Heart right ventricle (tissue), 16 donors: ENCODE measurements at regions not wholly inside any gene's neighbourhood (a gene's known extent, or its start where the extent isn't known, plus 50 kb on each side); places are given as distances from the start of the nearest gene placed in this dataset.

Source experiments
- ATAC-seq, 8 donors: fragments of 200-7000 bp; cut with Tn5 transposase; one replicate each; pipeline ENCODE4 v1.9.1; 2020; ENCODE audit warnings: mild to moderate bottlenecking in 8 of 8, moderate library complexity in 8 of 8, moderate number of reproducible peaks in 1 of 8
- DNase-seq, 2 donors: peaks; one replicate each; pipeline ENCODE4 v3.0.0-alpha.2; 2020
- H3K27ac ChIP-seq, 10 donors: fragments of 200-600 bp; sonication (generic) in 2 of 10; one replicate each; pipeline versions ENCODE4 v1.5.0 to v1.8.0; 2020 to 2022; ENCODE audit warnings: mild to moderate bottlenecking in 3 of 10
- H3K27me3 ChIP-seq, 7 donors: fragments of 200-600 bp; one replicate each; pipeline ENCODE4 v1.8.0; 2021 to 2022; ENCODE audit warnings: mild to moderate bottlenecking in 2 of 7
- H3K36me3 ChIP-seq, 9 donors: fragments of 200-600 bp; sonication (generic) in 1 of 9; one replicate each; pipeline versions ENCODE4 v1.5.0 to v1.8.0; 2020 to 2022; ENCODE audit warnings: mild to moderate bottlenecking in 2 of 9
- H3K4me1 ChIP-seq, 9 donors: fragments of 200-600 bp; sonication (generic) in 1 of 9; one replicate each; pipeline versions ENCODE4 v1.5.0 to v1.8.0; 2020 to 2022; ENCODE audit warnings: mild to moderate bottlenecking in 4 of 9
- H3K4me3 ChIP-seq, 10 donors: fragments of 200-600 bp; sonication (generic) in 2 of 10; one replicate each; pipeline versions ENCODE4 v1.5.0 to v1.8.0; 2020 to 2022; ENCODE audit warnings: mild to moderate bottlenecking in 7 of 10, moderate library complexity in 2 of 10
- H3K9me3 ChIP-seq, 11 donors: fragments of 200-600 bp in 10 of 11; sonication (generic) in 2 of 11; one replicate each; pipeline versions ENCODE4 v1.5.0 to v1.8.0; 2013 to 2022; ENCODE audit warnings: mild to moderate bottlenecking in 2 of 11, control low read depth in 1 of 11, moderate library complexity in 1 of 11
- WGBS, 2 donors: extraction: QIAGEN DNeasy Blood & Tissue Kit; methylation state at CpG; one replicate each; pipeline ENCODE4 v1.1.7; 2013; ENCODE audit warnings: inconsistent platforms in 1 of 2; 5-methylcytosine and 5-hydroxymethylcytosine counted together
- intact Hi-C, 10 donors: fragments of 100-400 bp; cut with DNase I; formaldehyde crosslinking; loops; one replicate each; pipeline versions ENCODE4 v1.11.1 to v1.14.2; 2022
- TF ChIP-seq, protein P1 (sequence below), 9 donors: fragments of 200-600 bp; sonication (generic) in 2 of 9; IDR thresholded peaks; one replicate each; pipeline versions ENCODE4 v1.5.0 to v1.8.0; 2021 to 2022; ENCODE audit warnings: antibody characterized with exemption in 9 of 9, mild to moderate bottlenecking in 5 of 9, moderate library complexity in 1 of 9
- donor health status: Arrhythmogenic right ventricular cardiomyopathy.
- donor health status: ischemic (EF 13 %, LVEDD 7.1; RV severe dilation, severe dysfunction).
- donor health status: healthy with polysubstance abuse.
- donor health status: DM: no; HTN: yes; CAD: no.
- donor health status: DM: no; HTN: no; CAD: no.
- donor health status: ischemic (EF 25% LVEDD 6.9; RV normal size, moderate dysfunction).
- donor health status: ischemic (EF 25% LVEDD 5.7; RV mildly dilated, moderate dysfunction).
- donor health status: healthy.
- donor health status: DM: yes; HTN: yes; CAD: no.
- donor health status: Ischemic cardiomyopathy.
- donor health status: ischemic (EF 35%, LVEDD 5.7; RV mildly dilated, moderate dysfunction).
- donor health status: nonischemic (EF 11% LVEDD 7.7; RV severe dilation, severe dysfunction).
- donor health status: DM: yes; HTN: yes; CAD: no.
- donor health status: PGD.
- donor health status: ischemic (EF 29% LVEDD 5.4; RV normal size, mild dysfunction).
- donor health status: nonischemic (EF 23%, LVEDD 6.1; RV moderate dilation, normal function).

DNA sequence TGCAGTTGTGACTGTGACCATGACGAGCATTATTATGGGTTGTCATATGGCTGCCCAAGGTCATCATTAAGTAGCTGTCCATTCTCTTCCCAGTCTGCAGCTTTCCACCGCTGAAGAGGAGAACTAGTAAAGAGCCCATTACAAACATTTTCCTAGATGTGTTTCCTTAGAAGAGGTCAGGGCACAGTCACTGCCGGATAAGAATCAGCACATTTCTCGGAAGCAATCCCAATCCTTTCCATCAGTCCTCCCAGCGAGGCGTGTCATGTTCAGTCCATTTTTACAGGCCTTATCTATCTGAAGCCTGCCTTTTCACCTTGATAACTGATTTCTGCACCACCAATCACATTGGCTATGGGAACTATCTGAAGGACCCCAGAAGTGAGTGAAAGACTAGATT is 319.9 kb upstream of the SLC14A2 start:
- 78 to 81% methylated on average over 6 of the region's 6 CpGs for WGBS, 2 donors
- TF ChIP-seq, protein P1, sequence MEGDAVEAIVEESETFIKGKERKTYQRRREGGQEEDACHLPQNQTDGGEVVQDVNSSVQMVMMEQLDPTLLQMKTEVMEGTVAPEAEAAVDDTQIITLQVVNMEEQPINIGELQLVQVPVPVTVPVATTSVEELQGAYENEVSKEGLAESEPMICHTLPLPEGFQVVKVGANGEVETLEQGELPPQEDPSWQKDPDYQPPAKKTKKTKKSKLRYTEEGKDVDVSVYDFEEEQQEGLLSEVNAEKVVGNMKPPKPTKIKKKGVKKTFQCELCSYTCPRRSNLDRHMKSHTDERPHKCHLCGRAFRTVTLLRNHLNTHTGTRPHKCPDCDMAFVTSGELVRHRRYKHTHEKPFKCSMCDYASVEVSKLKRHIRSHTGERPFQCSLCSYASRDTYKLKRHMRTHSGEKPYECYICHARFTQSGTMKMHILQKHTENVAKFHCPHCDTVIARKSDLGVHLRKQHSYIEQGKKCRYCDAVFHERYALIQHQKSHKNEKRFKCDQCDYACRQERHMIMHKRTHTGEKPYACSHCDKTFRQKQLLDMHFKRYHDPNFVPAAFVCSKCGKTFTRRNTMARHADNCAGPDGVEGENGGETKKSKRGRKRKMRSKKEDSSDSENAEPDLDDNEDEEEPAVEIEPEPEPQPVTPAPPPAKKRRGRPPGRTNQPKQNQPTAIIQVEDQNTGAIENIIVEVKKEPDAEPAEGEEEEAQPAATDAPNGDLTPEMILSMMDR (IDR thresholded peaks at IDR 0.05) = no peak
- ATAC-seq (no peak), DNase-seq (no peak)
- H3K36me3 ChIP-seq = no peaks in the 10 kb centered on the region
- no peak overlapping the region for H3K4me3 ChIP-seq
- no peaks in the 10 kb centered on the region for H3K9me3 ChIP-seq
- H3K4me1 ChIP-seq = no peaks in the 10 kb centered on the region
- no peak overlapping the region for H3K27ac ChIP-seq
- intact Hi-C loops = no loop called here
- H3K27me3 ChIP-seq = peaks cover 0 to 7% (median 0%) of the 10 kb centered on the region in 7 donors

DNA sequence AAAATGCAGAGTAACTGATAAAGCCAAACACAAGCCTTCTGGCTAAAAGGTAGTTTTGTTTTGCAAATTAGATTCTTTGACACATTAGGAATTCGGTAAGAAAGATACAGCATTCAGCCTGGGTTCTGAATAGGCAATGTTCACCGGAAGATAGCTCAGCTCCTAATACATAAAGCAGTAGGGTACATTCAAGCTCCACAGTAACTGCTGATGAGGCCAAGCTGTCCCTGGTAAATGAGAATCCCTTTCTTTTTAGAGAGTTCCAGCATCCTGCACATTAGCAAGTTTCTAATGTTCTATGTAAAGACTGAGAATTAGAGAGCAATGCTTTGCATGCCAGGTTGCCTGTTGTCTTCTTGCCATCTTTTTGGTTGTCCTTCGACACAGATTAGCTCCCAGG is 316.3 kb upstream of the SLC14A2 start:
- H3K27ac ChIP-seq = no peak overlapping the region
- DNase-seq (no peak), ATAC-seq (no peak)
- no peaks in the 10 kb centered on the region for H3K27me3 ChIP-seq
- H3K9me3 ChIP-seq = no peaks in the 10 kb centered on the region
- H3K4me1 ChIP-seq = peaks cover 0 to under 1% (median 0%) of the 10 kb centered on the region in 9 donors
- H3K4me3 ChIP-seq = no peak overlapping the region
- intact Hi-C loops = no loop called here
- 84 to 86% methylated on average over 3 of the region's 3 CpGs for WGBS, 2 donors
- no peaks in the 10 kb centered on the region for H3K36me3 ChIP-seq
- TF ChIP-seq, protein P1 (IDR thresholded peaks at IDR 0.05) = no peak

DNA sequence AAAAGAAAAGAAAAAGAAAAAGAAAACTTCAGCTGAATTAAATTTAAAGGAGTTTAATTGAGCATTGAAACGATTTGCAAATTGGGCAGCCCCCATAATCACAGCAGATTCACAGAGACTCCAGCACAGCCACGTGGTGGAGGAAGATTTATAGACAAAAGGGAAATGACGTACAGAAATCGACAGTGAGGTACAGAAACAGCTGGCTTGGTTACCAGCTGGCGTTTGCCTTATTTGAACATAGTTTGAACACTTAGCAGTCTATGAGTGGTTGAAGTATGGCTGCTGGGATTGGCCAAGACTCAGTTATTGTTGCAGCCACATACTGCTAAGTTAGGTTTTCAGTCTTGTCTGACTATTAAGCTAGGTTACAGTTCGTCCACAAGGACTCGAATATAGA is 312.2 kb upstream of the SLC14A2 start:
- no peak overlapping the region for H3K27ac ChIP-seq
- H3K4me1 ChIP-seq = peaks cover 0 to 12% (median 0%) of the 10 kb centered on the region in 9 donors
- DNase-seq (no peak), ATAC-seq (no peak)
- WGBS, 2 donors = 78 to 82% methylated on average over 7 of the region's 7 CpGs
- H3K36me3 ChIP-seq = no peaks in the 10 kb centered on the region
- TF ChIP-seq, protein P1 (IDR thresholded peaks at IDR 0.05) = no peak
- no peaks in the 10 kb centered on the region for H3K27me3 ChIP-seq
- H3K4me3 ChIP-seq = no peak overlapping the region
- H3K9me3 ChIP-seq = no peaks in the 10 kb centered on the region
- intact Hi-C loops = no loop called here

DNA sequence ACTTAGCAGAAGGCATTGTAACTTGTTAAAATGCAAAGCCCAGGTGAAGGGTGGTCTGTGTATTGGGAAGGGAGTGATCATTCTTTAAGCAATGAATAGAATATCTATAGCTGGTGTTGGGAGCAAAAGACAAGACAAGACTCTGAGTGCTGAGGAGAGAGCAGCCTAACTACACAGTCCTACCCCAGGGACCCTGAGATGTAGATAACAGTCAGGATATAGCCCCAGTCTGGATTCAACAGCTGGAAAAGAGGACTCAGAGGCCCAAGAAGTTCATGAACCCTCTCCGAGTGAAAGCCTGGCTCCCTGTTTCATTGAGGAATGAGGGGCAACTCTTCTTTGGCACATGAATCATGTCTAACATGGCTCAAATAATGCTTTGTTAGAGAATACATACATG is 310.7 kb upstream of the SLC14A2 start:
- no peak for DNase-seq
- Histone ChIP-seq H3K27ac (no peak overlapping the region), H3K4me1 (peaks cover 0 to 12% (median 0%) of the 10 kb centered on the region in 9 donors), H3K9me3 (no peaks in the 10 kb centered on the region), H3K36me3 (no peaks in the 10 kb centered on the region), H3K4me3 (no peak overlapping the region), H3K27me3 (no peaks in the 10 kb centered on the region)
- peak in 3 of 8 donors; percentile 29 to 49 (median 44) for ATAC-seq
- WGBS, 2 donors = 58 to 60% methylated on average over 1 of the region's 1 CpG
- intact Hi-C loops = no loop called here
- TF ChIP-seq, protein P1 (IDR thresholded peaks at IDR 0.05) = no peak
